HepG2 (cell line): ENCODE measurements at regions not wholly inside any gene's neighbourhood (a gene's known extent, or its start where the extent isn't known, plus 50 kb on each side); places are given as distances from the start of the nearest gene placed in this dataset.

Experiments used
- ATAC-seq: fragments of 200-7000 bp; cut with Tn5 transposase; 3 replicates; pipeline ENCODE4 v1.9.1; 2020; ENCODE audit warnings: mild to moderate bottlenecking, moderate library complexity
- BruUV-seq: library from RNA; stranded (reverse); fragments of 400-500 nt; replicated peaks from 2 replicates; lab custom pipeline; 2021; lab: Mats Ljungman, UMichigan
- CTCF ChIA-PET: fragments of 300-600 bp; formaldehyde crosslinking; extraction: SDS; loops from one replicate; lab custom pipeline; 2021; ENCODE audit warnings: low total read pairs, inconsistent platforms, low intra/inter-chr PET ratio; lab: Yijun Ruan, JAX
- POLR2A ChIA-PET: fragments of 350-600 bp; sonication (Branson Sonifier 250); formaldehyde crosslinking; loops from one replicate; lab custom pipeline; 2020; ENCODE audit warnings: antibody characterized with exemption, inconsistent platforms; lab: Yijun Ruan, JAX
- DNase-seq: peaks from one replicate; pipeline ENCODE4 v3.0.0-alpha.2; 2015; ENCODE audit warnings: low spot score
- FAIRE-seq: peaks from 3 replicates; lab custom pipeline; 2011; peaks lifted over from hg19 to GRCh38; lab: Jason Lieb, UNC
- H2AFZ ChIP-seq: one replicate; pipeline ENCODE4 v1.6.1; 2011; ENCODE audit warnings: low read length, inconsistent platforms
- H3K27ac ChIP-seq: fragments of 300-600 bp; 3 replicates; pipeline ENCODE4 v1.8.0; 2011; ENCODE audit warnings: mixed run types, mild to moderate bottlenecking, mixed read lengths, low read length, inconsistent platforms; ENCODE audit not compliant: insufficient read depth; ENCODE audit errors: extremely low read length
- H3K27me3 ChIP-seq, 2 experiments: fragments of 200-600 bp in 1 of 2; 2 replicates in 1 of 2; 3 replicates in 1 of 2; pipeline versions ENCODE4 v1.6.0 to v1.8.0; 2011; ENCODE audit warnings: low read length in 2 of 2, mild to moderate bottlenecking in 2 of 2, moderate library complexity in 2 of 2, inconsistent platforms in 1 of 2; ENCODE audit not compliant: insufficient read depth in 2 of 2, control insufficient read depth in 1 of 2
- H3K36me3 ChIP-seq, 2 experiments: fragments of 200-600 bp in 1 of 2; replicated peaks in 1 of 2; 2 replicates in 1 of 2; 3 replicates in 1 of 2; pipeline versions ENCODE4 v1.5.1 to v1.8.0; 2011; ENCODE audit warnings: low read length in 2 of 2, inconsistent platforms in 1 of 2; ENCODE audit not compliant: insufficient read depth in 2 of 2, control insufficient read depth in 1 of 2
- H3K4me1 ChIP-seq: 2 replicates; pipeline ENCODE4 v1.5.1; 2012; ENCODE audit warnings: low read length, inconsistent platforms; ENCODE audit not compliant: insufficient read depth
- H3K4me2 ChIP-seq: 2 replicates; pipeline ENCODE4 v1.6.0; 2011; ENCODE audit warnings: low read depth, low read length, inconsistent platforms
- H3K4me3 ChIP-seq, 3 experiments: fragments of 200-600 bp in 1 of 3; sonication (generic), shearing (Covaris generic) in 1 of 3; replicated peaks in 1 of 3; 2 replicates each; pipeline ENCODE4 v1.5.1; 2011 to 2016; ENCODE audit warnings: low read length in 3 of 3, inconsistent platforms in 2 of 3, low read depth in 2 of 3, mild to moderate bottlenecking in 2 of 3, control low read depth in 1 of 3, mixed read lengths in 1 of 3; ENCODE audit not compliant: insufficient read depth in 1 of 3
- H3K79me2 ChIP-seq: one replicate; pipeline ENCODE4 v1.6.1; 2011; ENCODE audit warnings: low read length, inconsistent platforms; ENCODE audit not compliant: insufficient read depth
- H3K9ac ChIP-seq: 2 replicates; pipeline ENCODE4 v1.6.0; 2011; ENCODE audit warnings: mild to moderate bottlenecking, low read depth, low read length, inconsistent platforms; ENCODE audit not compliant: insufficient read depth
- H3K9me3 ChIP-seq: 2 replicates; pipeline ENCODE4 v1.5.1; 2012; ENCODE audit warnings: mild to moderate bottlenecking, low read length
- H4K20me1 ChIP-seq: 2 replicates; pipeline ENCODE4 v1.6.0; 2011; ENCODE audit warnings: inconsistent platforms, mild to moderate bottlenecking, low read length, moderate library complexity; ENCODE audit not compliant: insufficient read depth
- CBX5 ChIP-seq: sonication (generic); formaldehyde crosslinking; IDR thresholded peaks from 2 replicates; pipeline ENCODE4 v1.4.0; 2020; ENCODE audit warnings: missing genetic modification reagents, borderline replicate concordance
- FOSL2 ChIP-seq: sonication (generic); formaldehyde crosslinking; IDR thresholded peaks from 2 replicates; pipeline ENCODE4 v1.4.0; 2020; ENCODE audit warnings: missing genetic modification reagents
- JUNB ChIP-seq: sonication (generic); formaldehyde crosslinking; IDR thresholded peaks from 2 replicates; pipeline ENCODE4 v1.8.0; 2022; ENCODE audit warnings: missing genetic modification reagents, mild to moderate bottlenecking, borderline replicate concordance
- KLF6 ChIP-seq: IDR thresholded peaks from 2 replicates; pipeline ENCODE4 v1.8.0; 2016; ENCODE audit warnings: missing biosample characterization, missing genetic modification reagents
- TBP ChIP-seq: sonication (generic); formaldehyde crosslinking; IDR thresholded peaks from 2 replicates; pipeline ENCODE4 v1.5.0; 2020; ENCODE audit warnings: missing genetic modification reagents
- ZNF558 ChIP-seq: sonication (generic); formaldehyde crosslinking; IDR thresholded peaks from 2 replicates; pipeline ENCODE4 v1.9.0; 2022; ENCODE audit warnings: mild to moderate bottlenecking, missing genetic modification reagents, borderline replicate concordance
- ZNF781 ChIP-seq: sonication (generic); formaldehyde crosslinking; IDR thresholded peaks from 2 replicates; pipeline ENCODE4 v1.5.1; 2020; ENCODE audit warnings: borderline replicate concordance, mild to moderate bottlenecking, missing genetic modification reagents; ENCODE audit errors: not compliant biosample characterization
- WGBS: methylation state at CpG from one replicate; pipeline ENCODE4 v1.1.6; 2017; ENCODE audit warnings: low lambda C conversion rate; 5-methylcytosine and 5-hydroxymethylcytosine counted together
- in situ Hi-C: cut with HindIII; loops from 2 replicates; pipeline ENCODE4 v1.10.0; 2017; ENCODE audit warnings: low pct_unique_long_range_greater_than_20kb; ENCODE audit not compliant: extremely low pct_ligation_motif_present
- intact Hi-C: fragments of 100-400 bp; cut with micrococcal nuclease; formaldehyde crosslinking; loops from one replicate; pipeline ENCODE4 v1.10.0; 2022; ENCODE audit not compliant: unreplicated experiment
- TF ChIP-seq, protein P1 (sequence below): sonication (generic); formaldehyde crosslinking; IDR thresholded peaks from 2 replicates; pipeline ENCODE4 v1.4.0; 2020; ENCODE audit warnings: mild to moderate bottlenecking, missing genetic modification reagents
- TF ChIP-seq, protein P2 (sequence below): sonication (generic); formaldehyde crosslinking; IDR thresholded peaks from 2 replicates; pipeline ENCODE4 v1.5.0; 2020; ENCODE audit warnings: missing genetic modification reagents
- TF ChIP-seq, protein P3 (sequence below): sonication (generic); formaldehyde crosslinking; IDR thresholded peaks from 2 replicates; pipeline ENCODE4 v1.9.0; 2022; ENCODE audit warnings: missing genetic modification reagents, mild to moderate bottlenecking, borderline replicate concordance

DNA sequence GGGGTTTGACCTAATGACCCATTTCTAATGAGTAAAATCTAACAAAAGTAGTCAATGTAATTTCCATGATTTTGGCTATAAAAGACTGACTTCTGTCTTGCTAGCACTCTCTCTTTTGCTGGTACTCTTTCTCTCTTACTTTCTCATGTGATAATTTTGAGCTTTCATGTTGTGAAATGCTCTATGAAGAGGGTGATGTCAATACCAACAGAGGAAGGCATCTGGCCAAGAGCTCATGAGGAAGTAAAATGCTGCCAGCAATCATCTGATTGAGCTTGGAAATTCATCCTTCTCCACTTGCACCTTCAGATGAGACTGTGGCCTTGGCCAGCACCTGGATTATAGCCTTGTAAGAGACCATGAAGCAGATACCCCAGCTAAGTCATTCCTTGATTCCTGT, 347.7 kb downstream of the HS3ST1 start:
- H4K20me1 ChIP-seq: no peaks in the 10 kb centered on the region
- no peak overlapping the region for H2AFZ ChIP-seq
- DNase-seq: no peak
- H3K4me2 ChIP-seq: no peak overlapping the region
- TF ChIP-seq, protein P1, sequence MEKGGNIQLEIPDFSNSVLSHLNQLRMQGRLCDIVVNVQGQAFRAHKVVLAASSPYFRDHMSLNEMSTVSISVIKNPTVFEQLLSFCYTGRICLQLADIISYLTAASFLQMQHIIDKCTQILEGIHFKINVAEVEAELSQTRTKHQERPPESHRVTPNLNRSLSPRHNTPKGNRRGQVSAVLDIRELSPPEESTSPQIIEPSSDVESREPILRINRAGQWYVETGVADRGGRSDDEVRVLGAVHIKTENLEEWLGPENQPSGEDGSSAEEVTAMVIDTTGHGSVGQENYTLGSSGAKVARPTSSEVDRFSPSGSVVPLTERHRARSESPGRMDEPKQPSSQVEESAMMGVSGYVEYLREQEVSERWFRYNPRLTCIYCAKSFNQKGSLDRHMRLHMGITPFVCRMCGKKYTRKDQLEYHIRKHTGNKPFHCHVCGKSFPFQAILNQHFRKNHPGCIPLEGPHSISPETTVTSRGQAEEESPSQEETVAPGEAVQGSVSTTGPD (CRISPR knock-in tag): no peak
- no peak for TF ChIP-seq KLF6 (CRISPR knock-in tag)
- no peak for TF ChIP-seq CBX5 (CRISPR knock-in tag)
- TF ChIP-seq ZNF781 (CRISPR knock-in tag): no peak
- TF ChIP-seq, protein P2, sequence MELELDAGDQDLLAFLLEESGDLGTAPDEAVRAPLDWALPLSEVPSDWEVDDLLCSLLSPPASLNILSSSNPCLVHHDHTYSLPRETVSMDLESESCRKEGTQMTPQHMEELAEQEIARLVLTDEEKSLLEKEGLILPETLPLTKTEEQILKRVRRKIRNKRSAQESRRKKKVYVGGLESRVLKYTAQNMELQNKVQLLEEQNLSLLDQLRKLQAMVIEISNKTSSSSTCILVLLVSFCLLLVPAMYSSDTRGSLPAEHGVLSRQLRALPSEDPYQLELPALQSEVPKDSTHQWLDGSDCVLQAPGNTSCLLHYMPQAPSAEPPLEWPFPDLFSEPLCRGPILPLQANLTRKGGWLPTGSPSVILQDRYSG (CRISPR knock-in tag): no peak
- TF ChIP-seq, all 625 proteins: peak for 0
- Histone ChIP-seq H3K9ac (no peak overlapping the region), H3K36me3 (no peaks in the 10 kb centered on the region), H3K9me3 (peaks cover 42% of the 10 kb centered on the region), H3K4me1 (no peaks in the 10 kb centered on the region), H3K27ac (no peak overlapping the region), H3K27me3 (no peaks in the 10 kb centered on the region), H3K79me2 (no peaks in the 10 kb centered on the region), H3K4me3 (no peak overlapping the region)
- no TSS peak for BruUV-seq
- in situ Hi-C loops: no loop called here
- intact Hi-C loops: no loop called here
- ChIA-PET CTCF (no interaction called here), POLR2A (no interaction called here)
- FAIRE-seq: no peak
- ATAC-seq: no peak

DNA sequence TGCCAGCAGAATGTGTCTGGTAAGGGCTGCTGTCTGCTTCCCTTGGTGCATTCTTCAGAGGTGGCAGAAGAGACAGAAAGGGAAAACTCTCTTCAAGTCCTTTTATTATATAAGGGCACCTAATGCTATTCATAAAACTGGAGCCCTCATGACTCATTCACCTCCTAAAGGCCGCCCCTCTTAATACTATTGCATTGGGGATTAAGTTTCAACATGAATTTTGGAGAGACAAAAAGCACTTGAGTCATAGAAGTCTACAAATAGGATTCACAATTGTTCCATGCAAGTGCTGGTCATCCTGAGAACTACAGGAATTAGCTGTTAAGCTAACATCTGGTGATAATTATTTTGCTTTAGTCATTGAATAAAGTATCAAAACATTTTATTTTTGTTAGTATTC, 349.5 kb downstream of the HS3ST1 start:
- no peak for ATAC-seq
- in situ Hi-C loops: no loop called here
- no peak for TF ChIP-seq FOSL2 (CRISPR knock-in tag)
- TF ChIP-seq, protein P3, sequence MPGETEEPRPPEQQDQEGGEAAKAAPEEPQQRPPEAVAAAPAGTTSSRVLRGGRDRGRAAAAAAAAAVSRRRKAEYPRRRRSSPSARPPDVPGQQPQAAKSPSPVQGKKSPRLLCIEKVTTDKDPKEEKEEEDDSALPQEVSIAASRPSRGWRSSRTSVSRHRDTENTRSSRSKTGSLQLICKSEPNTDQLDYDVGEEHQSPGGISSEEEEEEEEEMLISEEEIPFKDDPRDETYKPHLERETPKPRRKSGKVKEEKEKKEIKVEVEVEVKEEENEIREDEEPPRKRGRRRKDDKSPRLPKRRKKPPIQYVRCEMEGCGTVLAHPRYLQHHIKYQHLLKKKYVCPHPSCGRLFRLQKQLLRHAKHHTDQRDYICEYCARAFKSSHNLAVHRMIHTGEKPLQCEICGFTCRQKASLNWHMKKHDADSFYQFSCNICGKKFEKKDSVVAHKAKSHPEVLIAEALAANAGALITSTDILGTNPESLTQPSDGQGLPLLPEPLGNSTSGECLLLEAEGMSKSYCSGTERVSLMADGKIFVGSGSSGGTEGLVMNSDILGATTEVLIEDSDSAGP (CRISPR knock-in tag): no peak
- no peak for TF ChIP-seq JUNB (CRISPR knock-in tag)
- TF ChIP-seq ZNF558 (CRISPR knock-in tag): no peak
- TF ChIP-seq TBP (CRISPR knock-in tag): no peak
- TF ChIP-seq, all 625 proteins: peak for 0
- DNase-seq: no peak
- peaks cover 32% of the 10 kb centered on the region; the same call in 1 of the 2 replicates for H3K9me3 ChIP-seq
- ChIA-PET POLR2A (no interaction called here), CTCF (no interaction called here)
- H3K79me2 ChIP-seq: no peaks in the 10 kb centered on the region
- H3K36me3 ChIP-seq: no peaks in the 10 kb centered on the region
- no TSS peak for BruUV-seq
- WGBS: 0% methylated on average over 1 of the region's 1 CpG
- intact Hi-C loops: no loop called here
- H3K4me1 ChIP-seq: no peaks in the 10 kb centered on the region
- no peak overlapping the region for H3K4me3 ChIP-seq
- no peaks in the 10 kb centered on the region for H4K20me1 ChIP-seq
- H3K9ac ChIP-seq: no peak overlapping the region
- no peak overlapping the region for H2AFZ ChIP-seq
- no peaks in the 10 kb centered on the region for H3K27me3 ChIP-seq
- no peak overlapping the region for H3K4me2 ChIP-seq
- no peak for FAIRE-seq
- H3K27ac ChIP-seq: no peak overlapping the region
